ENCODE measurements at regions not wholly inside any gene's neighbourhood (a gene's known extent, or its start where the extent isn't known, plus 50 kb on each side); places are given as distances from the start of the nearest gene placed in this dataset.

GRCh38 chr14:98181241-98181640 lies 1090.8 kb downstream of the BCL11B start:
- no peak for DNase-seq
- H3K36me3 Mint-ChIP-seq (ENCODE audit: low read depth): peaks cover 23% of the 10 kb centered on the region
- no peaks in the 10 kb centered on the region for H3K27me3 Mint-ChIP-seq
- H3K27ac Mint-ChIP-seq: peak overlapping the region; percentile 97
- H3K9me3 Mint-ChIP-seq: peaks cover 11% of the 10 kb centered on the region
- H3K4me3 Mint-ChIP-seq: peak overlapping the region; percentile 13
- H3K4me1 Mint-ChIP-seq (ENCODE audit: low read depth): peaks cover 97% of the 10 kb centered on the region

GRCh38 chr14:98181768-98182167 lies 1090.2 kb downstream of the BCL11B start:
- H3K27ac Mint-ChIP-seq: peak overlapping the region; percentile 97
- peaks cover 11% of the 10 kb centered on the region for H3K9me3 Mint-ChIP-seq
- peak; percentile 58 for DNase-seq

GRCh38 chr14:98182393-98183055 lies 1089.5 kb downstream of the BCL11B start:
- Mint-ChIP-seq H3K36me3 (ENCODE audit: low read depth) (peaks cover 26% of the 10 kb centered on the region), H3K4me3 (peak overlapping the region; percentile 52), H3K27ac (peak overlapping the region; percentile 97), H3K9me3 (peaks cover 11% of the 10 kb centered on the region), H3K27me3 (no peaks in the 10 kb centered on the region), H3K4me1 (ENCODE audit: low read depth) (peaks cover 96% of the 10 kb centered on the region)
- peak; percentile 68 for DNase-seq

More at GRCh38 chr14:98181768-98182167, 1090.2 kb downstream of the BCL11B start:
- Mint-ChIP-seq H3K36me3 (ENCODE audit: low read depth) (peaks cover 24% of the 10 kb centered on the region), H3K27me3 (no peaks in the 10 kb centered on the region), H3K4me1 (ENCODE audit: low read depth) (peaks cover 96% of the 10 kb centered on the region), H3K4me3 (peak overlapping the region; percentile 52)

- H3K27ac Mint-ChIP-seq: peak overlapping the region; percentile 97
- H3K9me3 Mint-ChIP-seq: peaks cover 11% of the 10 kb centered on the region
- H3K4me1 Mint-ChIP-seq (ENCODE audit: low read depth): peaks cover 96% of the 10 kb centered on the region
- peaks cover 27% of the 10 kb centered on the region for H3K36me3 Mint-ChIP-seq (ENCODE audit: low read depth)
- no peaks in the 10 kb centered on the region for H3K27me3 Mint-ChIP-seq
- peak; percentile 47 for DNase-seq
- H3K4me3 Mint-ChIP-seq: no peak overlapping the region
Measured at GRCh38 chr14:98183556-98183955, 1088.4 kb downstream of the BCL11B start.

- peak overlapping the region; percentile 97 for H3K27ac Mint-ChIP-seq
- H3K4me3 Mint-ChIP-seq: peak overlapping the region; percentile 51
- peaks cover 11% of the 10 kb centered on the region for H3K9me3 Mint-ChIP-seq
- H3K4me1 Mint-ChIP-seq (ENCODE audit: low read depth): peaks cover 97% of the 10 kb centered on the region
- DNase-seq: no peak
- peaks cover 23% of the 10 kb centered on the region for H3K36me3 Mint-ChIP-seq (ENCODE audit: low read depth)
- H3K27me3 Mint-ChIP-seq: no peaks in the 10 kb centered on the region
Measured at GRCh38 chr14:98184457-98184856, 1087.5 kb downstream of the BCL11B start.

GRCh38 chr14:98185036-98185435 lies 1087.0 kb downstream of the BCL11B start:
- Mint-ChIP-seq H3K27ac (peak overlapping the region; percentile 97), H3K4me3 (peak overlapping the region; percentile 51), H3K36me3 (ENCODE audit: low read depth) (peaks cover 17% of the 10 kb centered on the region), H3K9me3 (peaks cover 11% of the 10 kb centered on the region), H3K27me3 (no peaks in the 10 kb centered on the region), H3K4me1 (ENCODE audit: low read depth) (peaks cover 97% of the 10 kb centered on the region)
- peak; percentile 56 for DNase-seq

- H3K4me1 Mint-ChIP-seq (ENCODE audit: low read depth): peaks cover 99% of the 10 kb centered on the region
- H3K9me3 Mint-ChIP-seq: peaks cover 14% of the 10 kb centered on the region
- peak overlapping the region; percentile 97 for H3K27ac Mint-ChIP-seq
- DNase-seq: no peak
- H3K4me3 Mint-ChIP-seq: no peak overlapping the region
- H3K27me3 Mint-ChIP-seq: no peaks in the 10 kb centered on the region
- H3K36me3 Mint-ChIP-seq (ENCODE audit: low read depth): peaks cover 21% of the 10 kb centered on the region
Measured at GRCh38 chr14:98186140-98186539, 1085.9 kb downstream of the BCL11B start.

- Mint-ChIP-seq H3K4me3 (peak overlapping the region; percentile 16), H3K27ac (peak overlapping the region; percentile 97), H3K27me3 (no peaks in the 10 kb centered on the region), H3K9me3 (peaks cover 19% of the 10 kb centered on the region), H3K36me3 (ENCODE audit: low read depth) (peaks cover 22% of the 10 kb centered on the region), H3K4me1 (ENCODE audit: low read depth) (peaks cover 99% of the 10 kb centered on the region)
- DNase-seq: peak; percentile 47
Measured at GRCh38 chr14:98187281-98187680, 1084.7 kb downstream of the BCL11B start.

- H3K27me3 Mint-ChIP-seq: no peaks in the 10 kb centered on the region
- peaks cover 14% of the 10 kb centered on the region for H3K9me3 Mint-ChIP-seq
- peak; percentile 50 for DNase-seq
- peaks cover 24% of the 10 kb centered on the region for H3K36me3 Mint-ChIP-seq (ENCODE audit: low read depth)
- peak overlapping the region; percentile 68 for H3K4me3 Mint-ChIP-seq
- peak overlapping the region; percentile 97 for H3K27ac Mint-ChIP-seq
- peaks cover 97% of the 10 kb centered on the region for H3K4me1 Mint-ChIP-seq (ENCODE audit: low read depth)
Measured at GRCh38 chr14:98189062-98189461, 1082.9 kb downstream of the BCL11B start.

- H3K4me3 Mint-ChIP-seq: peak overlapping the region; percentile 68
- peaks cover 14% of the 10 kb centered on the region for H3K9me3 Mint-ChIP-seq
- no peaks in the 10 kb centered on the region for H3K27me3 Mint-ChIP-seq
- H3K27ac Mint-ChIP-seq: peak overlapping the region; percentile 97
- H3K36me3 Mint-ChIP-seq (ENCODE audit: low read depth): peaks cover 24% of the 10 kb centered on the region
- DNase-seq: peak; percentile 61
- peaks cover 97% of the 10 kb centered on the region for H3K4me1 Mint-ChIP-seq (ENCODE audit: low read depth)
Measured at GRCh38 chr14:98189511-98189910, 1082.5 kb downstream of the BCL11B start.

GRCh38 chr14:98189944-98190343 lies 1082.1 kb downstream of the BCL11B start:
- peaks cover 22% of the 10 kb centered on the region for H3K36me3 Mint-ChIP-seq (ENCODE audit: low read depth)
- H3K27me3 Mint-ChIP-seq: no peaks in the 10 kb centered on the region
- H3K27ac Mint-ChIP-seq: peak overlapping the region; percentile 97
- peaks cover 14% of the 10 kb centered on the region for H3K9me3 Mint-ChIP-seq
- H3K4me1 Mint-ChIP-seq (ENCODE audit: low read depth): peaks cover 97% of the 10 kb centered on the region
- H3K4me3 Mint-ChIP-seq: peak overlapping the region; percentile 68
- DNase-seq: no peak

GRCh38 chr14:98192946-98193345 lies 1079.1 kb downstream of the BCL11B start:
- no peak for DNase-seq
- Mint-ChIP-seq H3K9me3 (peaks cover 17% of the 10 kb centered on the region), H3K36me3 (ENCODE audit: low read depth) (peaks cover 19% of the 10 kb centered on the region), H3K27ac (peak overlapping the region; percentile 78), H3K4me1 (ENCODE audit: low read depth) (peaks cover 97% of the 10 kb centered on the region), H3K27me3 (no peaks in the 10 kb centered on the region), H3K4me3 (no peak overlapping the region)

GRCh38 chr14:98194821-98195220 lies 1077.2 kb downstream of the BCL11B start:
- H3K4me3 Mint-ChIP-seq: no peak overlapping the region
- peak overlapping the region; percentile 91 for H3K27ac Mint-ChIP-seq
- H3K36me3 Mint-ChIP-seq (ENCODE audit: low read depth): peaks cover 19% of the 10 kb centered on the region
- no peak for DNase-seq
- peaks cover 97% of the 10 kb centered on the region for H3K4me1 Mint-ChIP-seq (ENCODE audit: low read depth)
- peaks cover 17% of the 10 kb centered on the region for H3K9me3 Mint-ChIP-seq
- H3K27me3 Mint-ChIP-seq: no peaks in the 10 kb centered on the region

- Mint-ChIP-seq H3K27ac (peak overlapping the region; percentile 91), H3K4me1 (ENCODE audit: low read depth) (peaks cover 97% of the 10 kb centered on the region), H3K9me3 (peaks cover 17% of the 10 kb centered on the region), H3K36me3 (ENCODE audit: low read depth) (peaks cover 19% of the 10 kb centered on the region), H3K4me3 (peak overlapping the region; percentile 51), H3K27me3 (no peaks in the 10 kb centered on the region)
- no peak for DNase-seq
Measured at GRCh38 chr14:98195256-98195655, 1076.7 kb downstream of the BCL11B start.

- no peaks in the 10 kb centered on the region for H3K27me3 Mint-ChIP-seq
- DNase-seq: no peak
- peaks cover 97% of the 10 kb centered on the region for H3K4me1 Mint-ChIP-seq (ENCODE audit: low read depth)
- H3K36me3 Mint-ChIP-seq (ENCODE audit: low read depth): peaks cover 10% of the 10 kb centered on the region
- H3K4me3 Mint-ChIP-seq: peak overlapping the region; percentile 21
- peaks cover 3% of the 10 kb centered on the region for H3K9me3 Mint-ChIP-seq
- H3K27ac Mint-ChIP-seq: peak overlapping the region; percentile 83
Measured at GRCh38 chr14:98197933-98198332, 1074.1 kb downstream of the BCL11B start.
